WTC11 (cell line): ENCODE measurements at regions not wholly inside any gene's neighbourhood (a gene's known extent, or its start where the extent isn't known, plus 50 kb on each side); places are given as distances from the start of the nearest gene placed in this dataset.

Experiments
- ATAC-seq: fragments of 200-7000 bp; cut with Tn5 transposase; 2 replicates; pipeline ENCODE4 v1.10.0; 2021; ENCODE audit warnings: mild to moderate bottlenecking, moderate library complexity
- CTCF ChIA-PET: fragments of 300-600 bp; sonication (Branson Sonifier 250); formaldehyde crosslinking; loops from one replicate; lab custom pipeline; 2021; ENCODE audit warnings: antibody characterized with exemption; lab: Charles Lee
- POLR2A ChIA-PET: fragments of 350-600 bp; sonication (Branson Sonifier 250); formaldehyde crosslinking; loops from one replicate; lab custom pipeline; 2021; ENCODE audit warnings: antibody characterized with exemption; lab: Charles Lee
- DNase-seq: peaks from one replicate; pipeline ENCODE4 v3.0.0; 2021; ENCODE audit warnings: low spot score
- H3K27ac Mint-ChIP-seq: 2 replicates; pipeline ENCODE4 v1.8.0; 2021; ENCODE audit warnings: mixed read lengths
- H3K27me3 Mint-ChIP-seq: 2 replicates; pipeline ENCODE4 v1.8.0; 2021; ENCODE audit warnings: low read depth, mild to moderate bottlenecking, moderate library complexity, mixed read lengths
- H3K36me3 Mint-ChIP-seq: 2 replicates; pipeline ENCODE4 v1.8.0; 2021; ENCODE audit warnings: mixed read lengths
- H3K4me1 Mint-ChIP-seq: 2 replicates; pipeline ENCODE4 v1.8.0; 2022; ENCODE audit warnings: mixed read lengths
- H3K4me3 Mint-ChIP-seq: 2 replicates; pipeline ENCODE4 v1.8.0; 2021; ENCODE audit warnings: mild to moderate bottlenecking, moderate library complexity, mixed read lengths
- H3K9me3 Mint-ChIP-seq: 2 replicates; pipeline ENCODE4 v1.8.0; 2021; ENCODE audit warnings: mixed read lengths
- ATF6 ChIP-seq: sonication (generic); formaldehyde crosslinking; IDR thresholded peaks from 2 replicates; pipeline ENCODE4 v1.8.1; 2023; ENCODE audit warnings: mild to moderate bottlenecking, missing genetic modification reagents
- E2F4 ChIP-seq: sonication (generic); formaldehyde crosslinking; IDR thresholded peaks from 2 replicates; pipeline ENCODE4 v1.8.1; 2022; ENCODE audit warnings: low read depth, mild to moderate bottlenecking, moderate library complexity, missing genetic modification reagents, borderline replicate concordance
- E2F5 ChIP-seq: sonication (generic); formaldehyde crosslinking; IDR thresholded peaks from 2 replicates; pipeline ENCODE4 v1.8.1; 2022; ENCODE audit warnings: mild to moderate bottlenecking, moderate library complexity, missing genetic modification reagents
- ERG ChIP-seq: fragments of 250-450 bp; sonication (Bioruptor Pico); IDR thresholded peaks from 2 replicates; pipeline ENCODE4 v1.8.0; 2021; ENCODE audit warnings: mild to moderate bottlenecking
- FOXP1 ChIP-seq: sonication (generic); formaldehyde crosslinking; IDR thresholded peaks from 2 replicates; pipeline ENCODE4 v1.8.0; 2022; ENCODE audit warnings: missing genetic modification reagents, mild to moderate bottlenecking, moderate library complexity, borderline replicate concordance
- KAT7 ChIP-seq: sonication (generic); formaldehyde crosslinking; IDR thresholded peaks from 2 replicates; pipeline ENCODE4 v1.8.1; 2023; ENCODE audit warnings: missing genetic modification reagents, mild to moderate bottlenecking, borderline replicate concordance
- MLX ChIP-seq: sonication (generic); formaldehyde crosslinking; IDR thresholded peaks from 2 replicates; pipeline ENCODE4 v1.8.1; 2023; ENCODE audit warnings: mild to moderate bottlenecking, missing genetic modification reagents, moderate library complexity
- PREB ChIP-seq: sonication (generic); formaldehyde crosslinking; IDR thresholded peaks from 2 replicates; pipeline ENCODE4 v1.8.1; 2022; ENCODE audit warnings: mild to moderate bottlenecking, missing genetic modification reagents, moderate library complexity, borderline replicate concordance
- ZNF281 ChIP-seq: sonication (generic); formaldehyde crosslinking; IDR thresholded peaks from 2 replicates; pipeline ENCODE4 v1.8.0; 2023; ENCODE audit warnings: mild to moderate bottlenecking, missing genetic modification reagents
- ZNF317 ChIP-seq: sonication (generic); formaldehyde crosslinking; IDR thresholded peaks from 2 replicates; pipeline ENCODE4 v1.8.1; 2023; ENCODE audit warnings: low read depth, mild to moderate bottlenecking, moderate library complexity, missing genetic modification reagents, borderline replicate concordance
- ZNF416 ChIP-seq: fragments of 250-450 bp; sonication (Bioruptor Pico); IDR thresholded peaks from 2 replicates; pipeline ENCODE4 v1.9.0; 2021; ENCODE audit warnings: mild to moderate bottlenecking, inconsistent platforms
- ZNF425 ChIP-seq: fragments of 250-450 bp; sonication (Bioruptor Pico); conservative IDR thresholded peaks from 2 replicates; pipeline ENCODE4 v1.9.0; 2021; ENCODE audit warnings: mild to moderate bottlenecking
- ZNF512 ChIP-seq: sonication (generic); formaldehyde crosslinking; IDR thresholded peaks from 2 replicates; pipeline ENCODE4 v1.8.1; 2022; ENCODE audit warnings: missing genetic modification reagents, borderline replicate concordance
- ZNF532 ChIP-seq: fragments of 250-450 bp; sonication (Bioruptor Pico); IDR thresholded peaks from 2 replicates; pipeline ENCODE4 v1.9.0; 2021; ENCODE audit warnings: mild to moderate bottlenecking, borderline replicate concordance

- CTCF ChIA-PET = interaction anchor here (0.6 to 0.8 kb wide), 3 partner anchors 43 to 156 kb away, joined by 3 to 4 read pairs (median 3); no protein-coding TSS in a partner anchor
- TF ChIP-seq E2F4 (no peak), ZNF317 (CRISPR knock-in tag) (no peak), ZNF416 (CRISPR knock-in tag) (no peak), MLX (CRISPR knock-in tag) (no peak), E2F5 (no peak), ZNF281 (no peak), ATF6 (CRISPR knock-in tag) (no peak), ZNF532 (no peak), PREB (CRISPR knock-in tag) (no peak), FOXP1 (no peak), KAT7 (no peak), ZNF425 (CRISPR knock-in tag) (no peak), ERG (CRISPR knock-in tag) (no peak), ZNF512 (CRISPR knock-in tag) (no peak)
- Mint-ChIP-seq H3K36me3 (0 out of 2 replicates have a peak, but pooled peaks cover 5% of the 10 kb centered on the region), H3K27me3 (no peaks in the 10 kb centered on the region), H3K4me1 (peaks cover 54% of the 10 kb centered on the region), H3K9me3 (peaks cover 22% of the 10 kb centered on the region), H3K27ac (no peak overlapping the region), H3K4me3 (no peak overlapping the region)
- POLR2A ChIA-PET = no interaction called here
- DNase-seq (no peak), ATAC-seq (peak; percentile 44; the same call in 1 of the 2 replicates)
Observed at GRCh38 chr1:230519246-230519645, 93.1 kb upstream of the PGBD5 start.
